Fibroblast of skin of right biceps (primary cell): ENCODE measurements at regions not wholly inside any gene's neighbourhood (a gene's known extent, or its start where the extent isn't known, plus 50 kb on each side); places are given as distances from the start of the nearest gene placed in this dataset.
"Not testable (repeated sequence)": the region's sequence is repeated elsewhere in the genome, so short reads cannot be mapped to it uniquely, and the experiment has no call there.

ENCODE experiments used
- DNase-seq: peaks from one replicate; pipeline ENCODE4 v3.0.0-alpha.2; 2013

GRCh38 chr6:130720076-130720715, 107.0 kb upstream of the SMLR1 start:
- DNase-seq: no peak

DNA sequence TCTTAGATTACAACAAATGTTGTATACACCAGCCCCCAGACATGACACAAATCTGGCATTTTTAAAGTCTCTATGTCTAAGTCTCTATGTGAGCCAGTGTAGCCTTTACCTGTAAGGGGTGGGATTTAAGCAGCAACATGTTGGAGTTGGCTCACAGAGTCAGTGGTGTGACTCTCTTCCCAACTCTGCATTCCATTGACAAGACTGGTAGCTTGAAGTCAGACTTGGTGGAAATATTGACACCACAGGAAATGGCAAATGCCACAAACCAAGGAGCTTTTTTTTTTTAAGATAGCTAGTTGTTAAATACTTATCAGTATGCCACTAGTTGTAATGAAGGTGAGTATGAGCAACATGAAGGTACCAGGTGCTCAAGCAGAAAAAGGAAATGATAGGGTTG, 103.1 kb upstream of the SMLR1 start:
- DNase-seq: no peak

GRCh38 chr6:130725551-130725950, 101.7 kb upstream of the SMLR1 start:
- no peak for DNase-seq

GRCh38 chr6:130728064-130728463, 99.1 kb upstream of the SMLR1 start:
- DNase-seq: not testable (repeated sequence)

- no peak for DNase-seq
Measured at GRCh38 chr6:130730600-130730999, 96.6 kb upstream of the SMLR1 start.

DNA sequence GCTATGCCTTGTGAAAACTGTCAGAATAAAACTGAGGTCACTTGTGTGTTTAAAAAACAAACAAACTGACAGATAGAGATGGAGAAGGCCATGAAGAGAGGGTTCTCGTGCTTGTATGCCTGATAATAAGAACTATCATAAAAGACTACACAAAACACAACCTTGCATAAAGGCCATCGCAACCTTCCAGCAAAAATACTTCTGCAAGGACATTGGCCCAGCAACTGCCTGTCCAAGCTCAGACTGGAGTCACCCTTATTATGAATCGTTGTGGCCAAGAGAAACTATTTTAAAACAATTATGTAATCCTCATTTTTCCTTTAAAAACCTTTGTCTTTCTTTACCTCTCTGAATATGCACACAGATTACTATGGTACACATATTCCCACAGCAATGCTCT, 93.0 kb upstream of the SMLR1 start:
- DNase-seq: no peak

DNA sequence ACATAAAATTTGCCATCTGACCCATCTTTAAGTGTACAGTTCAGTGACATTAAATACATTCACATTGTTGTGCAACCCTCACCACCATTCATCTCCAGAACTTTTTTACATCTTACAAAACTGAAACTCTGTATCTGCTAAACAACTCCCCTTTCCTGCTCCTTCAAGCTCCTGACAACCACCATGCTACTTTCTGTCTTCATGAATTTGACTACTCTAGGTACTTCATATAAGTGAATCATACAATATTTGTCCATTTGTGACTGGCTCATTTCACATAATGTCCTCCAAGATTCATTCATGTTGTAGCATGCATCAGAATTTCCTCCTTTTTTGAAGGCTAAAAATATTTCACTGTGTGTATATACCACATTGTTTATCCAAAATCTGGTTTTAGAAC, 86.9 kb upstream of the SMLR1 start:
- no peak for DNase-seq

DNA sequence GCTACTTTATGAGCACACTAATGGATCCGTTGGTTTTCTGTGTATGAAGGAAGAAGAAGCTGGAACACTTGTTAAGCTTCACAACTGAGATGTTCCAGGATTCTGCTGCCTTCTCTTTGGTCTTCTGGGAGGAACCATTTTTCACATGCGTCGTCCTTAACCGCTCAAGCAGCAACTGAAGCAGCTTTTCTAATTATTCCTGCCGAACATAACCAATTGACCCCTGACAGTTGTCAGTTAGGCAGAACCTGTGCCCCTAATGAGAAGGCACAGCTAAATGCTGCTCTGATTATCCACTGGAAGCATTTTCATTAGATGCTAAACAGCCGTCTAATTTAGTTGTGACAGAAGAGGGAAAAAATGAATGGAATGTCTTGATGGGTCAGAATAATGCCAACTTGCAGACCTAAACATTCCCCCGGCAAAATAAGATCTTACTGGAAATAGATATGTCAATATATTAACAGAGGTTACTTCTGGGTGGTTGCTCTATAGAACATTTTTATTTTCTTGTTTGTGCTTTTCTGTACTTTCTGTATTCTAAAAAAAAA, 85.0 kb upstream of the SMLR1 start:
- DNase-seq: peak; percentile 47

- peak; percentile 17 for DNase-seq
Measured at GRCh38 chr6:130743175-130743574, 84.0 kb upstream of the SMLR1 start.

- DNase-seq: peak; percentile 14
Measured at GRCh38 chr6:130744576-130745366, 82.4 kb upstream of the SMLR1 start.

GRCh38 chr6:130748041-130748440, 79.2 kb upstream of the SMLR1 start:
- DNase-seq: no peak

- no peak for DNase-seq
Measured at GRCh38 chr6:130749402-130749801, 77.8 kb upstream of the SMLR1 start.

DNA sequence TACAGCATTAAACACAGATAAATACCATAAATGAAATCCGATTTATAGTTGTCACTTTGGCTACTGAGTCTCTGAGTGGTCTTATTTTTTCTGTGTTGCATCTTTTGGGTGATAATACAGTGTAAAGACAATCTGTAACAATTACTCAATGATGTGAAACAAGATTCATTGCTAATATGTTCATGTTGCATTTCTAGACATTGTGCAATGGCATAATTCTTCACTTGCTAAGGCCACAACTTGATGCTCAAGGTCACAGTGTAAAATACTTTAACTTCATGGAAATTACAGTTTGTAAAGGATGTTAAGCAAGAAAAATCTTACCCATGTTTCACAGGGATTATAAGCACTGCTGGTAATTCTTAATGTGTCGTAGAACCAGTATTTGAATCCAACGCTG, 74.9 kb upstream of the SMLR1 start:
- DNase-seq: peak; percentile 39

DNA sequence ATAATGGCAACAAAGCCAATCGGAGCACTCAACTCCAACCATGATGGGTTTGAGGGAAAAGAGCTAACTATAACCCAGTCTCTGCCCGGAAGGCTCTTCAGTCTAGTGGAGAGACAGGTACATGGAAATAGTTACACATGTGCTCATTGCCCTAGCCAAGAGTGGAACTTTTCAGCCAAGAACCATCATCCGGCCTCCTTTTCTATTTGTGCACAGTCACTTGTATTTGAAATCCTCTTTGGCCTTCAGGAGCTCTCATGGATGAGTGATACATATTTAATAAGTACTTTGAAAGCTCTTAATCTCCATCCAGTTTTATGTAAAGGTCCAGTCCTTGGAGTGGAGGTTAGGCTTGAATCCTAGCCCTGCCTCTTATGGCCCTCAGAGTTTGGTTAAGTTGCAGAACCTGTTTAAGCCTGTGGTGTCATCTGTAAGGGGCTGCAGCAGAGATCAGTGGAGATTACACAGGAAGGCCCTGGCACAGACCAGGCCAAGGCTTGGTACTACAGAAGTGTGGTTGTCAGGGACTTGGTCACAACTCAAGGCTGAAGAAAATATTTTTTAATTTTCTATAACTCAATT, 72.3 kb upstream of the SMLR1 start:
- no peak for DNase-seq

DNA sequence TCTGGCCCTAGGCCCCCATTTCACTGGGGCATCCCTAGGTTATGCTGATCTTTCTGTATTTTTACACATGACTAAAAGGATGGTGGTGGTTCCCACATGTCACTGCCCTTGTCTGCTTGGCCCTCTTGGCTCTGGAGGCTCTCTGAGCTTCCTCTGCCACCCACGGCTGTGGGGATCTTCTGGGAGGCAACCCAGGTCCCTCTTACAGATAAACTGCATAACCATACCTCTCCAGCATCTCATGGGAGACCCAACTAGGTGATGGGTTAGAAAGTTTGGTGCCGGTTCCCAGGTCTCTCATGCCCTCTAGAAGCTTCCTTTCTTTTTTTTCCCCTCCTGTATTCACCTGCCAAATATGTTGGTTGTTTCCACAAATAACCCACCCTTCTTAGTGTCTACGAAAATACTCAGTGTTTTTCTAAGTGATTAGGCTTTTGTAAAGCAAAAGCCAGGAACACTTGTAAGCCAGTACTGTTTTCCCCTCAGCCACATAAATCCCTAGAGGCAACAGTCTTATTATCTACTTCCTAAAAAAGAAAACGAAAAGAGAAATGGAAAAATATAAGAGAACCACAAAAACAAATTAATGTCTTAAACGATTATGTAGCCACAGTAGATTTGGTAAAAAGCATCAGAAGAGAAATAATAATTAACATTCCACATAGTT, 71.7 kb upstream of the SMLR1 start:
- no peak for DNase-seq

DNA sequence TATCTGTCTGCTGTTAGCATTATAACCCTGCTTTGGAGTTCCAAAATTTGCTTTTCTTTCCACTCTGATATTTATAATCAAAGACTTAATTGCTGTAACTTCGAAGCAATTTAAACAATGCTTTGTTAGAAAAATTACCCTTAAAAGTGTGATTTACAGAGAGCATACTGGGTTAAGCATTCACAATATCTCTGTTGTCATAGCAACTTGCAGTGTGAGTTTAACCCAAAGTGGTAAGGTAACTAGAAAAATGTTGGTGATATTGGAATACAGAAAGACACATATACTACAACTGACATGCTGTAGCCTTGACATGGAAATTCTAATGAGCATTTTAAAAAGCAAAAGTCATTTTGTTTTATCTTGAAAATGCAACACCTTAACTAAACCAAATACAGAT, 70.4 kb upstream of the SMLR1 start:
- no peak for DNase-seq

DNA sequence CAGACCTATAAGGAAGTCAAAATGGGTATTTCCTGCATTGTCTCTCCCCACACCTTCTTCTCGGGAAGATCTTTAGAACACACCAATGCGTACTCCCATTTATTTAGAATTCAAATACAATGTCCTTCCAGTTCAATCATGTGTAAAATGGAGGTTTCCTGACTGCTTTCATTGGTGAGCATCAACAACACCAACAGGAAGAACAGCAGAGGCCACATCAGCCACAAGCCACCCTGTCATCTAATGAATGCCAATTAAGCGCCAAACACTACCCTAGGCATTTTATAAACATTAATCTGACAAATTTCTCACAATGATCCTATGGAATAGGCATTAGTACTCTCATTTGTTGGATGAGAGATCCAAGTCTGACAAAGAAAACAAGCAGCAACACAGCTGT, 68.4 kb upstream of the SMLR1 start:
- no peak for DNase-seq

- DNase-seq: peak; percentile 51
Measured at GRCh38 chr6:130760006-130760405, 67.2 kb upstream of the SMLR1 start.

DNA sequence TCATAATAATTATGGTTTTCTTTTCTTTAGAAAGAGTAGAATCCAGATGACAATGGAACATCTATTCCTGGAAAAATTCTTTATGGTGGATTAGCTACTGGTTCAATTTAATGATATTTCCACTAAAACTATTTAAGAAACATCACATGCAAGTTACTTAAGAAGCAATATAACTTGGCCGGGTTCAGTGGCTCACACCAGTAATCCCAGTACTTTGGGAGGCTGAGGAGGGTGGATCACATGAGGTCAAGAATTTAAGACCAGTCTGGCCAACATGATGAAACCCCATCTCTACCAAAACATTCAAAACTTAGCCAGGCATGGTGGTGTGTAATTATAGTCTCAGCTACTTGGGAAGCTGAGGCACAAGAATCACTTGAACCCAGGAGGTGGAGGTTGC, 65.9 kb upstream of the SMLR1 start:
- no peak for DNase-seq

GRCh38 chr6:130765181-130765727, 62.0 kb upstream of the SMLR1 start:
- DNase-seq: no peak

DNA sequence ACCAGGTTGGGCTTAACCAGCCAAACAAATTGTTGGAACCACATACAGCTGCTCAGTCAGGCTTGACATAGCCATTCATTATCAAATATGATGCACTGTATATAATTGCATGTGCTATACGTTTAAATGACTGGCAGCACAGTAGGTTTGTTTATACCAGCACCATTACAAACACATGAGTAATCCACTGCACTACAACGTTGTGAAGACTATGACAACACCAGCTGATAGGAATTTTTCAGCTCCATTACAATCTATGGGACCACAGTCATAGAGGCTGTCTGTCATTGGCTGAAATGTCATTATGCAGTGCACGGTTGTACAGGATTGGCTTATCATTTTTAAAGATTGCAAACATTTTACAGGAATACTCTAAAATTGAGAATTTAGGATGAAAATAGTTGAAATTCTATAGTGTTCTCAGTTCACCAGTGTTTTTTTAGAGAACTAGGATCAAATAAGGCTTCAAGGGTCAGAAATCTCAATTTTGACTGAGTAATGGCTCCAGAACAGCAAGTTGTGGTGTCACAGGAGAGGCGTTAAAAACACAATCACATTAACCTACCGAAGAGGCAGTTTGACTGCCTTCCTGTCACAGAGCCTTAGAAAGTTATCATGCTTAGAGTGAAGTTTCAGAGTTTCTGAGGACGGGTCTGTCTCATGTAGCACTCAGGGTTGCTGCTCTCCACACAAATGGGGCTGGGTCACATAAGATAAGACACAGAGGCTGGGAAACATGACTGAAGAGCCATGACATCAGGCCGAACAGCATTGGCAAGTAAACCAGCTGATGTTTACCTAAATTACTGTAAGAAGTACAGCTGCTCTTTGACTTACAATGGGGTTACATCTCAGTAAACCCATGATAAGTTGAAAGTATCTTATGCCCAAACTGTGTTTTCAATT, 60.7 kb upstream of the SMLR1 start:
- no peak for DNase-seq

DNA sequence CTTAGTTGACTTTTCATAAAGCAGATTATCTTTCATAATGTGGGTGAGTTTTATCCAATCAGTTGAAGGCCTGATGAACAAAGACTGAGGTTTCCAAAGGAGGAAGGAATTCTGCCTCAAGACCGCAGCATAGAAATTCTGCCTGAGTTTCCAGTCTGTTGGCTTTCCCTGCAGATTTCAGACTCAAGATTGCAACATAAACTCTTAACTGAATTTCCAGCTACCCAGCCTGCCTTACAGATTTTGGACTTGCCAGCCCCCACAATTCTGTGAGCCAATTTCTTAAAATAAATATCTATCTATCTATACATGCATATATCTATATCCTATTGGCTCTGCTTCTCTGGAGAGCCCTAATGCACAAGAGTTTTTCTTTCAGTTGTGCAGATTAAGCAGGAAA, 57.3 kb upstream of the SMLR1 start:
- DNase-seq: no peak
